Keratinocyte (primary cell): ENCODE measurements at regions not wholly inside any gene's neighbourhood (a gene's known extent, or its start where the extent isn't known, plus 50 kb on each side); places are given as distances from the start of the nearest gene placed in this dataset.
"Not testable (repeated sequence)": the region's sequence is repeated elsewhere in the genome, so short reads cannot be mapped to it uniquely, and the experiment has no call there.

Experiments
- EZH2 ChIP-seq: IDR thresholded peaks from one replicate; pipeline ENCODE4 v1.6.1; 2012; ENCODE audit warnings: inconsistent platforms, mild to moderate bottlenecking, low read length, moderate library complexity
- TF ChIP-seq, protein P1 (sequence below), 3 experiments: IDR thresholded peaks in 1 of 3; conservative IDR thresholded peaks in 1 of 3; optimal IDR thresholded peaks in 1 of 3; 2 replicates in 2 of 3; 3 replicates in 1 of 3; pipeline versions ENCODE3 to v1.5.1; 2011; ENCODE audit warnings: low read length in 3 of 3, mild to moderate bottlenecking in 3 of 3, moderate library complexity in 2 of 3, control low read depth in 1 of 3, inconsistent platforms in 1 of 3; ENCODE audit not compliant: insufficient read depth in 2 of 3; ENCODE audit errors: extremely low read depth in 1 of 3

DNA sequence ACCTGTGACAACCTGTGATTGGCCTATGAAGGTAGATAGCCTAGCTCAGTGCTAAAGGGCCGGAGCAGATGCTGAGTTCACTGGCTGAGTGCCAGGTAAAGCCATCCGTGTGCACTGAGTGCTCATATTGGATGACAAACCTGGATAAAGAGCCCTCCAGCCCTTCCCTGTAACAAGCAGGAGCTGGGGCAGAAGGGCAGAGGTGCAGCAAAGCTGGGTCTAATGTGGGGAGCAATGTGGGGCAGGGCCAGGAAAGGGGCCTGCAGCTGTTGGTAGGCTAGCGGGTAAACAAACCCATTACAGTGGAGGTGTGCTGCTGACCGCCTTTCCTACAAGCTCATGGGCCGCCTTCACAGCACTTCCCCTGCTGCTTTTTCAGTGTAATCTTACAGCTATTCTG is 104.4 kb downstream of the TNFRSF13B start:
- not testable (repeated sequence) for TF ChIP-seq EZH2
- TF ChIP-seq, protein P1, sequence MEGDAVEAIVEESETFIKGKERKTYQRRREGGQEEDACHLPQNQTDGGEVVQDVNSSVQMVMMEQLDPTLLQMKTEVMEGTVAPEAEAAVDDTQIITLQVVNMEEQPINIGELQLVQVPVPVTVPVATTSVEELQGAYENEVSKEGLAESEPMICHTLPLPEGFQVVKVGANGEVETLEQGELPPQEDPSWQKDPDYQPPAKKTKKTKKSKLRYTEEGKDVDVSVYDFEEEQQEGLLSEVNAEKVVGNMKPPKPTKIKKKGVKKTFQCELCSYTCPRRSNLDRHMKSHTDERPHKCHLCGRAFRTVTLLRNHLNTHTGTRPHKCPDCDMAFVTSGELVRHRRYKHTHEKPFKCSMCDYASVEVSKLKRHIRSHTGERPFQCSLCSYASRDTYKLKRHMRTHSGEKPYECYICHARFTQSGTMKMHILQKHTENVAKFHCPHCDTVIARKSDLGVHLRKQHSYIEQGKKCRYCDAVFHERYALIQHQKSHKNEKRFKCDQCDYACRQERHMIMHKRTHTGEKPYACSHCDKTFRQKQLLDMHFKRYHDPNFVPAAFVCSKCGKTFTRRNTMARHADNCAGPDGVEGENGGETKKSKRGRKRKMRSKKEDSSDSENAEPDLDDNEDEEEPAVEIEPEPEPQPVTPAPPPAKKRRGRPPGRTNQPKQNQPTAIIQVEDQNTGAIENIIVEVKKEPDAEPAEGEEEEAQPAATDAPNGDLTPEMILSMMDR (optimal IDR thresholded peaks at IDR 0.05 in 1 of 3, IDR thresholded peaks at IDR 0.05 in 1 of 3, conservative IDR thresholded peaks at IDR 0.05 in 1 of 3; ENCODE audit: extremely low read depth in 1 of 3, insufficient read depth in 2 of 3, low read length in 3 of 3) = not testable (repeated sequence)
